ENCODE measurements at regions not wholly inside any gene's neighbourhood (a gene's known extent, or its start where the extent isn't known, plus 50 kb on each side); places are given as distances from the start of the nearest gene placed in this dataset.

- ATAC-seq (no peak), DNase-seq (no peak)
- no peak overlapping the region for H3K27ac ChIP-seq
- no peaks in the 10 kb centered on the region for H3K9me3 ChIP-seq
- H3K27me3 ChIP-seq: no peaks in the 10 kb centered on the region
- no peaks in the 10 kb centered on the region for H3K4me1 ChIP-seq
- no peaks in the 10 kb centered on the region for H3K36me3 ChIP-seq (replicated peaks in 1 of 2; ENCODE audit: insufficient read depth in 1 of 2, low read depth in 2 of 2)
- H3K4me3 ChIP-seq: no peak overlapping the region
- 81 to 88% methylated on average over 1 of the region's 1 CpG for WGBS, 2 donors
- intact Hi-C loops (cut with DNase I): no loop called here
- no peak for TF ChIP-seq POLR2A (IDR thresholded peaks at IDR 0.05)
- no peak for TF ChIP-seq CTCF (IDR thresholded peaks at IDR 0.05)
Measured at GRCh38 chr2:163373496-163373895, 362.3 kb downstream of the FIGN start.

GRCh38 chr2:163370169-163370886 lies 365.5 kb downstream of the FIGN start:
- intact Hi-C loops (cut with DNase I): no loop called here
- TF ChIP-seq POLR2A (IDR thresholded peaks at IDR 0.05) (no peak), CTCF (IDR thresholded peaks at IDR 0.05) (no peak)

GRCh38 chr2:163369111-163369510 lies 366.7 kb downstream of the FIGN start:
- no peak overlapping the region for H3K27ac ChIP-seq
- TF ChIP-seq CTCF (IDR thresholded peaks at IDR 0.05) (no peak), POLR2A (IDR thresholded peaks at IDR 0.05) (no peak)
- no peaks in the 10 kb centered on the region for H3K4me1 ChIP-seq
- intact Hi-C loops (cut with DNase I): no loop called here
- 26 to 38% methylated on average over 1 of the region's 1 CpG for WGBS, 2 donors
- DNase-seq: no peak
- ATAC-seq: no peak
- no peak overlapping the region for H3K4me3 ChIP-seq
- H3K27me3 ChIP-seq: no peaks in the 10 kb centered on the region
- no peaks in the 10 kb centered on the region for H3K9me3 ChIP-seq
- H3K36me3 ChIP-seq (replicated peaks in 1 of 2; ENCODE audit: insufficient read depth in 1 of 2, low read depth in 2 of 2): no peaks in the 10 kb centered on the region

More at GRCh38 chr2:163370169-163370886, 365.5 kb downstream of the FIGN start:
- Histone ChIP-seq H3K4me1 (no peaks in the 10 kb centered on the region), H3K27me3 (no peaks in the 10 kb centered on the region), H3K27ac (no peak overlapping the region), H3K4me3 (no peak overlapping the region), H3K36me3 (replicated peaks in 1 of 2; ENCODE audit: insufficient read depth in 1 of 2, low read depth in 2 of 2) (no peaks in the 10 kb centered on the region), H3K9me3 (no peaks in the 10 kb centered on the region)
- no peak for DNase-seq
- 83% methylated on average over 4 of the region's 4 CpGs for WGBS, 2 donors
- ATAC-seq: no peak

- no peak overlapping the region for H3K27ac ChIP-seq
- H3K4me1 ChIP-seq: no peaks in the 10 kb centered on the region
- intact Hi-C loops (cut with DNase I): no loop called here
- H3K4me3 ChIP-seq: no peak overlapping the region
- DNase-seq (no peak), ATAC-seq (no peak)
- H3K27me3 ChIP-seq: no peaks in the 10 kb centered on the region
- H3K9me3 ChIP-seq: no peaks in the 10 kb centered on the region
- no peaks in the 10 kb centered on the region for H3K36me3 ChIP-seq (replicated peaks in 1 of 2; ENCODE audit: insufficient read depth in 1 of 2, low read depth in 2 of 2)
- TF ChIP-seq CTCF (IDR thresholded peaks at IDR 0.05): no peak
Measured at GRCh38 chr2:163368655-163369054, 367.2 kb downstream of the FIGN start.

All from body of pancreas (tissue), 4 donors.